ENCODE measurements at regions not wholly inside any gene's neighbourhood (a gene's known extent, or its start where the extent isn't known, plus 50 kb on each side); places are given as distances from the start of the nearest gene placed in this dataset.

DNA sequence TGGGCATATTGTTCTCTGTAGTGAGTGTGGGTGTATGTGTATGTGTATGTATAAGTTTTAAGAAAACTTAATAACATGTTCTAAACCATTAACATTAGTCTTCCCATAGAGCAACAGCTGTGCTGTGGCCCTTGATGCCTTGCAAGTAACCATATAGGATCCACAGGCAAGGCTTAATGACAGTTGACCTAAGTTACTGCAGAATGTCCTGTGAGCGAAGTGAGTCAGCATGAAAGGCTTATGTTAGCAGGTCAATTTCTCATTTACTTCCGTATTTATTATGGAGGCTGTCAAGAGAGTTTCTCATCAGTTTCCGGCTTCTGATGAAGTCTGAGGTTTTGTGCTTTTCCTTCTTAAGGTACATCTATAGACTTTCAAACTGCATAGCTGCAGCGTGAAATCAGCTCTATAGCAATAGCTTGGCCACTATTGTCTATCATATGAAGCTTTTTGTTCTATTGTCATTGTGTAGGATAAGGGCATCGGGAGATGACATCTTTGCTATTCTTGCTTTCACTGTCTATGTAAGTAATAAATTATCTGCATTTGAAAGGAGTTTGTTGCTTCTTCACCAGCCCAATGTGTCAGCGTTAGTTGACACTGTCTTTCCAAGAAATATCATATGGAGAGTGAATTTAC is 1153.4 kb upstream of the AGA start:
- H3K23ac ChIP-seq (ENCODE audit: low read depth, low read length): no peak overlapping the region
- no peak overlapping the region for H2AK9ac ChIP-seq (replicated peaks; ENCODE audit: low read depth, low read length, poor library complexity)
- no peak for DNase-seq
- TF ChIP-seq SMC3 (IDR thresholded peaks at IDR 0.05; ENCODE audit: low read depth, low read length) (no peak), MXI1 (IDR thresholded peaks at IDR 0.05; ENCODE audit: borderline replicate concordance, low read depth, low read length) (no peak), BHLHE40 (IDR thresholded peaks at IDR 0.05; ENCODE audit: low read depth, low read length) (no peak), RFX5 (IDR thresholded peaks at IDR 0.05; ENCODE audit: low read depth, low read length) (no peak), MAZ (IDR thresholded peaks at IDR 0.05; ENCODE audit: borderline replicate concordance, low read depth, low read length) (no peak), CHD1 (IDR thresholded peaks at IDR 0.05; ENCODE audit: low read depth, low read length) (no peak), RCOR1 (IDR thresholded peaks at IDR 0.05; ENCODE audit: insufficient replicate concordance, low read length) (no peak), USF2 (IDR thresholded peaks at IDR 0.05; ENCODE audit: low read depth, low read length) (no peak), POLR2A (IDR thresholded peaks at IDR 0.05; ENCODE audit: low read depth, low read length) (no peak), NFE2L2 (IDR thresholded peaks at IDR 0.05; ENCODE audit: low read depth, low read length) (no peak), ELK1 (IDR thresholded peaks at IDR 0.05; ENCODE audit: borderline replicate concordance, low read depth, low read length) (no peak)
- H3K4me1 ChIP-seq (ENCODE audit: control insufficient read depth, insufficient read depth, low read length): no peaks in the 10 kb centered on the region
- in situ Hi-C loops (cut with MboI; ENCODE audit: low sequenced_read_pairs): no loop called here
- H4K20me1 ChIP-seq (ENCODE audit: insufficient read depth, low read length): no peaks in the 10 kb centered on the region
- H3K27ac ChIP-seq (ENCODE audit: insufficient read depth, low read length): no peak overlapping the region
- no peak overlapping the region for H3K4ac ChIP-seq (ENCODE audit: low read depth, low read length)
- H3K36me3 ChIP-seq (ENCODE audit: control insufficient read depth, insufficient read depth, low read length): no peaks in the 10 kb centered on the region
- no peak overlapping the region for H2BK120ac ChIP-seq (ENCODE audit: low read depth, low read length)
- no peak overlapping the region for H4K8ac ChIP-seq (ENCODE audit: low read depth in 2 of 2, low read length in 2 of 2)
- BruUV-seq (replicated peaks): no TSS peak
- no peak overlapping the region for H2BK20ac ChIP-seq (ENCODE audit: low read depth, low read length)
- H2AFZ ChIP-seq (replicated peaks; ENCODE audit: low read length, poor library complexity): no peak overlapping the region
- no peak overlapping the region for H3K4me2 ChIP-seq (ENCODE audit: low read depth, low read length)
- no peak overlapping the region for H2BK5ac ChIP-seq (ENCODE audit: low read depth, low read length, poor library complexity, severe bottlenecking)
- no CpG with 5 or more reads among the region's 6 CpGs for WGBS, 2 experiments (ENCODE audit: extremely low coverage in 2 of 2, insufficient read length in 1 of 2)
- ATAC-seq (ENCODE audit: low read depth): no peak
- no peak overlapping the region for H4K5ac ChIP-seq (ENCODE audit: low read depth, low read length)
- H2AK5ac ChIP-seq (ENCODE audit: low read depth, low read length): no peak overlapping the region
- H3K9me3 ChIP-seq (ENCODE audit: control insufficient read depth, insufficient read depth, low read length): no peaks in the 10 kb centered on the region
- no peak overlapping the region for H3K4me3 ChIP-seq (ENCODE audit: insufficient read depth, low read depth, low read length)
- dilution Hi-C loops (cut with HindIII; ENCODE audit: low sequenced_read_pairs, unreplicated experiment): no loop called here
- H3K14ac ChIP-seq (replicated peaks; ENCODE audit: low read depth, low read length): no peak overlapping the region
- H3K27me3 ChIP-seq (ENCODE audit: control insufficient read depth, insufficient read depth, low read length): no peaks in the 10 kb centered on the region
- no peak overlapping the region for H3K18ac ChIP-seq (ENCODE audit: low read depth, low read length)
- intact Hi-C loops (cut with micrococcal nuclease): no loop called here
- no peaks in the 10 kb centered on the region for H3K9me1 ChIP-seq (ENCODE audit: insufficient read depth, low read length)
- H3K79me1 ChIP-seq (ENCODE audit: low read depth in 1 of 2, low read length in 2 of 2): no peaks in the 10 kb centered on the region
- ChIA-PET POLR2A (ENCODE audit: unreplicated experiment) (no interaction called here), CTCF (no interaction called here)
- no peak overlapping the region for H2BK15ac ChIP-seq (ENCODE audit: low read depth, low read length)
- no peak overlapping the region for H3K9ac ChIP-seq (ENCODE audit: low read depth, low read length)
- H4K91ac ChIP-seq (ENCODE audit: insufficient read depth, low read depth, low read length): no peak overlapping the region
- no peak overlapping the region for H3K56ac ChIP-seq (ENCODE audit: extremely low read depth, insufficient read depth, low read length)

Data from IMR-90 (cell line).